Smooth muscle cell (in vitro differentiated cells): ENCODE measurements at regions not wholly inside any gene's neighbourhood (a gene's known extent, or its start where the extent isn't known, plus 50 kb on each side); places are given as distances from the start of the nearest gene placed in this dataset.

Experiments
- DNase-seq: peaks from one replicate; lab custom pipeline; 2025; ENCODE audit not compliant: unreplicated experiment; lab: John Stamatoyannopoulos, UW
- H2AFZ ChIP-seq: fragments of 200-600 bp; sonication (generic); 2 replicates; pipeline ENCODE4 v1.6.0; 2016; ENCODE audit warnings: antibody characterized with exemption, low read depth, mild to moderate bottlenecking
- H3F3A ChIP-seq: fragments of 200-600 bp; sonication (generic); 2 replicates; pipeline ENCODE4 v1.6.0; 2017; ENCODE audit warnings: antibody characterized with exemption, low read depth
- H3K27ac ChIP-seq: fragments of 200-600 bp; sonication (generic); 2 replicates; pipeline ENCODE4 v1.5.1; 2016; ENCODE audit warnings: low read depth, mild to moderate bottlenecking
- H3K27me3 ChIP-seq: fragments of 200-600 bp; sonication (generic); 2 replicates; pipeline ENCODE4 v1.6.1; 2016; ENCODE audit warnings: low read depth, mild to moderate bottlenecking
- H3K36me3 ChIP-seq: fragments of 200-600 bp; sonication (generic); 2 replicates; pipeline ENCODE4 v1.5.1; 2016; ENCODE audit warnings: low read depth
- H3K4me1 ChIP-seq: fragments of 200-600 bp; sonication (generic); 2 replicates; pipeline ENCODE4 v1.5.1; 2016; ENCODE audit warnings: low read depth
- H3K4me2 ChIP-seq: fragments of 200-600 bp; sonication (generic); 2 replicates; pipeline ENCODE4 v1.6.0; 2016; ENCODE audit warnings: mild to moderate bottlenecking
- H3K4me3 ChIP-seq: fragments of 200-600 bp; sonication (generic); 2 replicates; pipeline ENCODE4 v1.5.1; 2016; ENCODE audit warnings: mild to moderate bottlenecking
- H3K79me2 ChIP-seq: fragments of 200-600 bp; sonication (generic); 2 replicates; pipeline ENCODE4 v1.6.0; 2016; ENCODE audit warnings: low read depth, mild to moderate bottlenecking
- H3K9ac ChIP-seq: fragments of 200-600 bp; sonication (generic); 2 replicates; pipeline ENCODE4 v1.6.0; 2016; ENCODE audit warnings: low read depth
- H3K9me3 ChIP-seq: fragments of 200-600 bp; sonication (generic); replicated peaks from 2 replicates; pipeline ENCODE4 v1.5.1; 2016; ENCODE audit warnings: low read depth
- H4K20me1 ChIP-seq: fragments of 200-600 bp; sonication (generic); 2 replicates; pipeline ENCODE4 v1.6.0; 2016; ENCODE audit warnings: low read depth
- WGBS: methylation state at CpG from one replicate; pipeline ENCODE4 v1.1.7; 2016; ENCODE audit warnings: low lambda C conversion rate; 5-methylcytosine and 5-hydroxymethylcytosine counted together
- TF ChIP-seq, protein P1 (sequence below): fragments of 200-600 bp; sonication (generic); IDR thresholded peaks from 2 replicates; pipeline ENCODE4 v1.5.1; 2017; ENCODE audit warnings: borderline replicate concordance, mild to moderate bottlenecking, antibody characterized with exemption; ENCODE audit not compliant: insufficient read depth, poor library complexity, severe bottlenecking

DNA sequence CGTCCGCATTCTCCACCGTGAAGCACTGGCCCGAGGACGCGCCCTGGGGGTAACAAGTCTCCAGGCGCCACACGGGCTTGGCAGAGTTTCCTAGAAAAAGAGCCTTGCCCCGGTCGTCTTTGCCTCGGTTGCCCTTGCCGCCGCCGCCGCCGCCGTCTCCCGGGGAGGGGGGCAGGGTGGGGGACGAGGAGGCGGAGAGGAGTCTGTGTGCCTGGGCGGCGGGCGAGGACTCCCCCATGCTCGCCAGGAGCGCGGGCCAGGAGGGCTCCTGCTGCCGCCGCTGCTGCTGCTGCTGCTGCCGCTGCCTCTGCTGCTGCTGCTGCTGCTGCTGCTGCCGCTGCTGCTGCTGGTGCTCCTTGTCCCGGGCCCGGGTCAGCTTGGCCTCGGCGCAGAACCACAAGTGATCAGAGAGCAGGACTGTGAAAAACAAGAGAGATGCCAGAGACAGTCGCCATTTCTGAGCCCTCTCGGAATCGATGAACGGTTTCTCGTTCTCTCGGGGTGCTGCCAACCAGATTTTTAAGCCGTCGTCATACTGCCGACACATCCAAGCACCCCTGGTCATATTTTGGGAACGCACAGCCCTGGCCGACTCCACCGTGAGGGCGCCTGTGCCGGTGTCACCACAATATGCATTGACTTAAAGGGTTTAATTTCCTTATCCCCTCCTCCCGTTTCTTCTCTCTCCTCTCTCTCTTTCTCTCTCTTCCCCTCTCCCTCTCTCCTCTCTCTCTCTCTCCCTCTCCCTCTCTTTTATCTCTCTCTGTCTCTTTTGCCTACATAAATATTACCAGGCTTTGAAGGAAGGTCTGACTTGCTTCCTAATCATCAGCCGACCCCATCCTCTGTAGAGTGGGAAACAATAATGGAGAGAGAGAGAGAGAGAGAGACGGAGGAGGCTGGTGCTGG lies 349.1 kb downstream of the LIG4 start:
- H3K9ac ChIP-seq = no peak overlapping the region
- peaks cover 47% of the 10 kb centered on the region for H3K27me3 ChIP-seq
- no peaks in the 10 kb centered on the region for H3K9me3 ChIP-seq
- TF ChIP-seq, protein P1, sequence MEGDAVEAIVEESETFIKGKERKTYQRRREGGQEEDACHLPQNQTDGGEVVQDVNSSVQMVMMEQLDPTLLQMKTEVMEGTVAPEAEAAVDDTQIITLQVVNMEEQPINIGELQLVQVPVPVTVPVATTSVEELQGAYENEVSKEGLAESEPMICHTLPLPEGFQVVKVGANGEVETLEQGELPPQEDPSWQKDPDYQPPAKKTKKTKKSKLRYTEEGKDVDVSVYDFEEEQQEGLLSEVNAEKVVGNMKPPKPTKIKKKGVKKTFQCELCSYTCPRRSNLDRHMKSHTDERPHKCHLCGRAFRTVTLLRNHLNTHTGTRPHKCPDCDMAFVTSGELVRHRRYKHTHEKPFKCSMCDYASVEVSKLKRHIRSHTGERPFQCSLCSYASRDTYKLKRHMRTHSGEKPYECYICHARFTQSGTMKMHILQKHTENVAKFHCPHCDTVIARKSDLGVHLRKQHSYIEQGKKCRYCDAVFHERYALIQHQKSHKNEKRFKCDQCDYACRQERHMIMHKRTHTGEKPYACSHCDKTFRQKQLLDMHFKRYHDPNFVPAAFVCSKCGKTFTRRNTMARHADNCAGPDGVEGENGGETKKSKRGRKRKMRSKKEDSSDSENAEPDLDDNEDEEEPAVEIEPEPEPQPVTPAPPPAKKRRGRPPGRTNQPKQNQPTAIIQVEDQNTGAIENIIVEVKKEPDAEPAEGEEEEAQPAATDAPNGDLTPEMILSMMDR = no peak
- H3K27ac ChIP-seq = no peak overlapping the region
- peak overlapping the region; percentile 66 for H3K4me3 ChIP-seq
- no peaks in the 10 kb centered on the region for H3F3A ChIP-seq
- DNase-seq = peak; percentile 39
- peaks cover 8% of the 10 kb centered on the region for H3K4me1 ChIP-seq
- H4K20me1 ChIP-seq = peaks cover 28% of the 10 kb centered on the region
- H3K36me3 ChIP-seq = no peaks in the 10 kb centered on the region
- H2AFZ ChIP-seq = peak overlapping the region; percentile 81
- WGBS = 2% methylated on average over 33 of the region's 51 CpGs
- peak overlapping the region; percentile 95 for H3K4me2 ChIP-seq
- H3K79me2 ChIP-seq = peaks cover 3% of the 10 kb centered on the region

DNA sequence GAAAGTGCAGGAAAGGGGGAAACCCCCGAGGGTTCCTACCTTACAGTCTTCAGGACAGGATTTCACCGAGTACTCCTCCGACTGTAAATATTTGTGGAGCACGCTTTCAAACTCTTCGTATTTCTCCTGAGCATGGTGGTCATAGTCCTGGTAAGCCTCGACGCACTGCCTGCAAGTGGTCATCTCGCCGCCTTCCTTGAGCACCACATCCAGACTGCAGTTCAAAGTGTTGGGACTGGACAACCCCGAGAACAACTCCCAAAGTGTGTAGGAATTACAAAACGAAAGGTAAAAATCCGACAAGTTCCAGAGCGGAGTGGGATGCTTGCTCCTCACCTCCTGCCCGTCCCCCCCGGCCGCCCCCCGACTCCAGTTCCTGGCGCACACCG lies 349.7 kb downstream of the LIG4 start:
- Histone ChIP-seq H3K27me3 (peaks cover 44% of the 10 kb centered on the region), H3K4me3 (peak overlapping the region; percentile 66), H3K4me2 (peak overlapping the region; percentile 95), H3K27ac (no peak overlapping the region), H3K9me3 (no peaks in the 10 kb centered on the region), H2AFZ (no peak overlapping the region), H3K36me3 (no peaks in the 10 kb centered on the region), H4K20me1 (peaks cover 28% of the 10 kb centered on the region), H3K79me2 (peaks cover 3% of the 10 kb centered on the region), H3F3A (no peaks in the 10 kb centered on the region), H3K4me1 (peaks cover 8% of the 10 kb centered on the region), H3K9ac (no peak overlapping the region)
- TF ChIP-seq, protein P1 = no peak
- WGBS = 8% methylated on average over 19 of the region's 19 CpGs
- DNase-seq = no peak

DNA sequence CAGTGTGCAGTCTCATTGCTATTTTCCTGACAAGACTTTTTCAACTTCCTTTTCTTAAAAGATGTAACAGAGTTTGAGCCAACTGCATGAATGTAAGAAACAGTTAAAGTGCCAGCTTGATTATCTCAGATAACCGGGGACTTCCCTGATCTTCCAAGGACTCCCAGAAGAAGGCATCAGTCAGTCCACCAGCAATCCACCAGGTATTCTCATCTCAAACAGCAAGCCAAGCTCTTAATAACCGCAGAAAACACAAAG lies 350.1 kb downstream of the LIG4 start:
- H3K4me1 ChIP-seq = peaks cover 8% of the 10 kb centered on the region
- H3K4me2 ChIP-seq = peak overlapping the region; percentile 95
- H2AFZ ChIP-seq = no peak overlapping the region
- H3K27me3 ChIP-seq = peaks cover 40% of the 10 kb centered on the region
- H3K36me3 ChIP-seq = no peaks in the 10 kb centered on the region
- 50% methylated on average over 2 of the region's 2 CpGs for WGBS
- peaks cover 28% of the 10 kb centered on the region for H4K20me1 ChIP-seq
- H3K27ac ChIP-seq = no peak overlapping the region
- no peaks in the 10 kb centered on the region for H3K9me3 ChIP-seq
- H3K9ac ChIP-seq = no peak overlapping the region
- peak overlapping the region; percentile 66 for H3K4me3 ChIP-seq
- H3K79me2 ChIP-seq = peaks cover 3% of the 10 kb centered on the region
- DNase-seq = no peak
- TF ChIP-seq, protein P1 = no peak
- no peaks in the 10 kb centered on the region for H3F3A ChIP-seq
